Activated CD4-positive, alpha-beta T cell treated with anti-CD3 and anti-CD28 coated beads, Interleukin-2, amount 50 U/mL, for 4 hours (primary cell): ENCODE measurements at regions not wholly inside any gene's neighbourhood (a gene's known extent, or its start where the extent isn't known, plus 50 kb on each side); places are given as distances from the start of the nearest gene placed in this dataset.
"Not testable (repeated sequence)": the region's sequence is repeated elsewhere in the genome, so short reads cannot be mapped to it uniquely, and the experiment has no call there.

Source experiments
- DNase-seq, 2 experiments: peaks; one replicate each; pipeline ENCODE4 v3.0.0-alpha.2; 2020

DNA sequence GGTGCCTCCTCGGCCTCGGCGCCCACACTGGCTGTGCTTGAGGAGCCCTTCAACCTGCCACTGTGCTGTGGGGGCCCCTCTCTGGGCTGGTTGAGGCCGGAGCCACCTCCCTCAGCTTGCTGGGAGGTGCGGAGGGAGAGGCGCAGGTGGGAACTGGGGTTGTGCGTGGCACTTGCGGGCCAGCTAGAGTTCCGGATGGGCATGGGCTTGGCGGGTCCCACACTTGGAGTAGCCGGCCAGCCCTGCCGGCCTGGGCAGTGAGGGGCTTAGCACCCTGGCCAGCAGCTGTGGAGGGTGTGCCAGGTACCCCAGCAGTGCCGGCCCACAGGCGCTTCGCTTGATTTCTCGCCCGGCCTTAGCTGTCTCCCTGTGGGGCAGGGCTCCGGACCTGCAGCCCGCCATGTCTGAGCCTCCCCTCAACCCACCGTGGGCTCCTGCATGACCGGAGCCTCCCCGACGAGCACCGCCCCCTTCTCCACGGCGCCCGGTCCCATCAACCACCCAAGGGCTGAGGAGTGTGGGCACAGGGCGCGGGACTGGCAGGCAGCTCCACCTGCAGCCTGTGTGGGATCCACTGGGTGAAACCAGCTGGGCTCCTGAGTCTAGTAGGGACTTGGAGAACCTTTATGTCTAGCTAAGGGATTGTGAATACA, 723.8 kb downstream of the DIAPH3 start:
- DNase-seq: no peak

DNA sequence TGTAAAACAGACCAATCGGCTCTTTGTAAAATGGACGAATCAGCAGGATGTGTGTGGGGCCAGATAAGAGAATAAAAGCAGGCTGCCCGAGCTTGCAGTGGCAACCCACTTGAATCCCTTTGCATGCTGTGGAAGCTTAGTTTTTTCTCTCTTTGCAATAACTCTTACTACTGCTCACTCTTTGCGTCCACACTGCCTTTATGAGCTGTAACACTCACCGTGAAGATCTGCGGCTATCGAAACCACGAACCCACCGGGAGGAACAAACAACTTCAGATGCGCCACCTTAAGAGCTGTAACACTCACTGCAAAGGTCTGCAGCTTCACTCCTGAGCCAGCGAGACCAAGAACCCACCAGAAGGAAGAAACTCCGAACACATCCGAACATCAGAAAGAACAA, 722.7 kb downstream of the DIAPH3 start:
- not testable (repeated sequence) for DNase-seq

DNA sequence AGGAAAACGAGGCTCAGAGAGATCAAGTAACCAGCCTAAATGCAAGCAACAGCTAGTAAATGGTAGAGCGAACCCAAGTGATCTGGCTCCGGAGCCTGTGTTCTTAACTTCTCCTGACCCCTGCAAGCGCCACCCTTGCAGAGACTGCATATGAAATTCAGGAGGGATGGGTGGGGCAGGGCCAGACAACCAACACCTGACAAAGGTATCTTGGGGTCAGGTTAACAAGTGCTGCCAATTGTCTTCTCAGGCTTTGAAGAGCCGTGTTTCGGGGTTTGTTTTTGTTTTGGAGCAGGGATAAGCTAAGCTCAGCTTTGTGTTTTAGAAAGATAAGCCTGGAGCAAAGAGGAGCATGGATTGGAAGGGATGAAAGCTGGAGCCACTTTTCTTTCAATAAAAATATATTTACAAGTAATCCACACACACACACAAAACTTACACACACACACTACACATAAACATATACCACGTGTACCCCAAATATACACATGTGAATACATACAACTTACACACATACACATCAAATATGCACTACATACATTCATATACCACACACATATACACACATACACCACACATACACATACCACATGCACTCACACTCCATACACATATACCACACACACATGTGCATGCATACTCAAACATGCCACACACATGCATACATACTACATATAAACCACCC, 722.0 kb downstream of the DIAPH3 start:
- DNase-seq: no peak

DNA sequence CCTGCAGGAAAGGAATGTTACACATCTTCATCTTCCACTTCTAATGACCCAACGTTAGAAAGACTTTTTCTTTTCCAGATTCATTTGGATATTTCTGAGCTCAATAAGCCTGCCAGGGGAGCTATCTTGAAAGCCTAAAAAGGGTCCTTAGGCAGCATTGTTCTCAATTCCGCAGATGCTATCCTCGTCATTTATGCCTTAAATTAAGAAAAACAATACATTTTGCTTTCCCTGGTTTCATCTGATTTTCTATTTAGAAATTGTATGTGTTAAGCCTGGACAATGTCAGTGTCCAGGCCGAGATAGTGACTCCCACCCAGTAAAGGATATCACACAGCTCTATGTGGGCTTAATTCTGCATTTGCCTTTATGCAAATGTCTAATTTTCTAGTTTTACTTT, 721.3 kb downstream of the DIAPH3 start:
- no peak for DNase-seq

DNA sequence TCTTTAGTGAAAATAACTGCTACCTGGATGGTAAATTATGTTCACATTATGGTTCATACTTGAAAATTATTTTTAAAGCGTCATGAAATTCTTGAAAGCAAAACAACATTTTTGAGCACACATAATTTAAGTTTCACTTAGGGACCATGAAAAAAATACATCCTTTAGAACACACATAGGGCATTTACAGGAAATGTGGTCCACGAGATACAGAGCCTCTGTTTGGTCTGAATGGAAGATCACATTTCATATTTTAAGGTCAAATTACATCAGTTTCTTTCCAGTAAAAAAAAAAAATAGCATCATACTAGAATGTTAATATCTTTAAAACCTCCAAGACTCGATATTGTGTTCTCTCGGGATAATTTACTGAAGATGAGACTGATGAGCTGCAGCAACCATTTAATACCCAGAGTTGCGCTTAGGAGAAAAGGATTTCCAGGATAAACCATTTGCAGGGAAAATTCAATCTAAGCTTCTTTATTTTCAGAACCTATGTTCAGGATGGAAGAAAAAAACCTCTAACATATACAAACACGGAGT, 720.7 kb downstream of the DIAPH3 start:
- no peak for DNase-seq

DNA sequence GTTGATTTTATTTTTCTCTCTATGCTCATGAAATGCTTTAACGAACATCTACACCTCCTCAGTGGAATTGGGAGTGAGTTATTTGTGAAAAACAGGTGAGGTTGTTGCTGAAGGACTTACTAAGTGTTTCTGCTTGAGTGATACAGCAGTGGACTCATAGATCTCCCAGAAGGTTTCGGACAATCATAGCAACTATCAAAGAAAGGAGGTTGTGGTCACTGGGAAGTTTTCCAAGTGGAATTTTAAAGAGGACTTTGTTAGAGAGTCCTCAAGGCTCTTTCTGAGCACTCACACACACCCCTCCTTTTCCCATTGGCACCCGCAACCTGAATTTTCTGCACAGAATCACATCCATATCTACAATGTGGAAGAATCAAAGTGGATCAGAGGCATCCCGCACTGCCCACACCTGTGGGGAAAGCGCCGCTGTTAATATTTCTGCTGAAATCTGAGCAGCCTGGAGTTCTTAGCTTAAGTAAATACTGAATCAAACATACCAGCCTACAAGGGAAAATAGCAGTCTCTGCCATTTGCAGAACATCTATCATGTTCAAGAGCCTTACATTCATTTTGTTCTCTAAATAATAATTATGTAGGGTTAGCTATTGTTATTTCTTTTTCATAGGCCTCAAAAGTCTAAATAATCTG, 719.4 kb downstream of the DIAPH3 start:
- no peak for DNase-seq

DNA sequence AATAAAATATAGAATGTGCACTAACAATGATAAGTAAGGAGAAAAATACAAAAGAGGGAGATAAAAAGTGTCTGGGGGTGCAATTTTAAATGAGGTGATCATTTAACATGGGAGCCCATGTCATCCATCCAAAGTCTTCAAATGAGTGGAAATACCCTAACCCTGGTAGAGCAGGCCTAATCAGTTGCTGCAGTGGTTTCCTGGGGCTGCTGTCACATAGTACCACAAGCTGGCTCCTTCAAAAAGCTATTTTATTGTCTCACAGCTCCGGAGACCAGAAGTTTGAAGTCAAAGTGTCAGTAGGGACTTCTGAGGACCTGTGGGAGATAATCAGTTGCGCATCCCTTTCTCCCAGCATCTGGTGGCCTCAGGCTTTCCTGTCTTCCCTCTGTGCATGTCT, 717.9 kb downstream of the DIAPH3 start:
- DNase-seq: no peak

DNA sequence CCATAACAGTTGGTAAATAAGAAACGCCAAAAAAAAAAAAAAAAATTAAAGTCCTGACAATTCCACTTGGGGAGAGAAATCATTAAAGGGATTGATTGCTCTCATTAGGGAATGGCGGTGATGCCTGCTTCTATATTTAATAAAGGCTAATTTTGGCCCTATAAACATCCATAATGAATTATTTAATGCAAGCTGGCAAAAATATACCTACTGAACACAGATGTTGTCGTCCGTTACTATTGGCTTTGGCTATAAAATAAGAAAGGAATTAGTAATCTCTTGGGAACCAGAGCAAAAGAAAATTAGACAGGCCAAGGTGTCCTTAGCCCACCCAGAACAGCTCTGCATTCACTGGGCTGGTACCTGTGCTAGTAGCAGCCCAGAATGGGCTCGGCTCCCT, 717.3 kb downstream of the DIAPH3 start:
- DNase-seq: no peak

DNA sequence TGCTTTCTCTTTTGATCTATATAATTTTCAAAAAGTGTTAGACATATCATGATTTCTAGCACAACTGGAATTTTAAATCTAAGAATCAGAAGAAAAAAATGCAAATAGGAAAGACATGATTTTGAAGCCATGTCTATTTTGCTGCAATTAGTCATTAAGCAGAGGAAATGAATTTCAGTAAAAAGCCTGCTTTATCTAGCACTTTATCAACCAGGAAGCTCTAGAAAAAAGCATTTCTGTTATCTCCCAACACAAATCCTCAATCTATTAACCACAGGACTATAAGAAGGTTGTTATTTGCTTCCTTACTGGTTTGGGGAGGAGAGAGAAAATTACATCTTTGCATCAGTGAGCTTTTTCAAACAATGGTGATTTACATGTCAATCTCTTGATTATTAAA, 716.7 kb downstream of the DIAPH3 start:
- DNase-seq: no peak

DNA sequence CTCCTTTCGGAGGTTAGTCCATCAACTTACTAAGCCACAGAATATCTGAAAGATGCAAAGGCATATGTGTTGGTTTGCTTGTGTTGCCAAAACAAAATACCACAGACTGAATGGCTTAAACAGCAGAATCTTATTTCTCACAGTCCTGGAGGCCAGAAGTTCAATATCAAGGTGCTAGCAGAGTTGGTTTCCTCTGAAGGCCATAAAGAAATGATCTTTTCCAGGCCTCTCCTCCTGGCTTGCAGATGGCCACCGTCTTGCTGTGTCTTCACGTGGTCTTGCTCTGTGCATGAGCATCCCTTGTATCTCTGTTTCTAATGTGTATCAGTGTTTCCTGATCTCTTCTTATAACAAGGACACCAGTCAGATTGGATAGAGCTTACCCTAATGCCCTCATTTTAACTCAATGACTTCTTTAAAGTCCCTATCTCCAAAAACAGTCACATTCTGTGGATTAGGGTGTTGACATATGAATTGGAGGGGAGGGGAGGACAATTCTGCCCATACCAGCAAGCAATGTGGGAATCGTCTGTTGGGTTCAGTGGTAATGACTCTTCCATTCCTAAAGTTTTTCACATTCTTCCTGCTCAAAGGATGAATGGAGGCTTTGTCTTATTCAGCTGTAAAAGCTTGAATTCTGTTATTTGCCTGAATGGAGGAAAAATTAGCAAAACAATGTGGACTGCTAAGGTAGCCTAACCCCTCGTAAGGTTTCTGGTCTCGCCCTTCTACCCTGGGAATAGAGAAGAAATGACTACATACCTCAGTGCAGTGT, 715.7 kb downstream of the DIAPH3 start:
- DNase-seq: no peak

DNA sequence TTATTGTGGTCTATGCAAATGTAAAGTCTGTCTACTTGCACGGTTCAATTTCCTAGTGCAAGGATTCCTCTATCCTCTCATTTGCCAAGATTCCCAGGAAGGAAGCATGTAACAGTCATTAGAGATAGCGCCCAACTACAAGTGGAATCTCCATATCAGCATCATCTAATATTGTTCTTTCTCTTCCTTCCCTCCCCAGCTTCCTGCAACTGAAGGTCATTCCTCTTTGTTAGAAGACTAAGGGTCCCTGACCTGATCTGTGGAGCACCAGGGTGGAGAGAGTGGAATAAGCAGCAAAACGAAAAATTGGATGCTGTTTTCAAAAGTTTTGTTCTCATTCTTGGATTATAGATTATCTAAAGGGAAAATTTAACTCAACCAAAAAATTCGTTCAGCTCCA, 714.0 kb downstream of the DIAPH3 start:
- DNase-seq: no peak

DNA sequence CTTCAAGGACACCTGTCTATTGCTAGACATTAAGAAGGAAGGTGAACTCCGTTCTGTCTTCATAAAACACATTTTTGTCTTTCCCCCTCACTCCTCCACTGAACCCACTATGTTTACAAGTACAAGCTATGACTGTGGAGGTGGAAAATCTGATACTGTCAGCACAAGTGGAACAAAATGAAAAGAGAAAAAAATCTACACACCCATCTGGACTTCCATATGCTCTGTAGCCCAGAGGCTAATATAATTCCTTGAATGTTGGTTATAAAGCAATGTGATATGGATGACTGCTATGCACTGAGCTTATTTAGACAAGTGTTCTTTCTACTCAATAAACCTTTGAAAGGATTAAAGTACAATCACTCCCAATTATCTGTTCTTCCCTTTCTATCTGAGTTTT, 713.5 kb downstream of the DIAPH3 start:
- no peak for DNase-seq

DNA sequence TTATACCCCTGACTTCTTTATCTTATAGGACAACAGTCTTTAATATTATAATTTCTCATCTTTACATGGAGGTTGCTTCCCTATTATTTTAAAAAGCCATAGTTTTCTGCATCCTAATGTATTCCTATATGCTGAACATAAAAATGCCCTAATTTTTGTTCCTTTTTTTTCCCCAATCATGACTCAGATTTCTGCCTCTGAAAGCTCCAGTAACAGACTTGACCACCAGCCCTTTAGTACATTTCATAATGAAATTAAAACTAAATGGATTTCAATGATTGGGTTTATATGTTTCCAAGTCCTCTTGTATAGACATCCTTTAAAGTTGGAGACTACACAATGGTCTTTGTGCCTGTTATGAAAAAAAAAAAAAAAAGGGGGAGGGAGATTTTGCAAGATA, 712.5 kb downstream of the DIAPH3 start:
- DNase-seq: no peak

DNA sequence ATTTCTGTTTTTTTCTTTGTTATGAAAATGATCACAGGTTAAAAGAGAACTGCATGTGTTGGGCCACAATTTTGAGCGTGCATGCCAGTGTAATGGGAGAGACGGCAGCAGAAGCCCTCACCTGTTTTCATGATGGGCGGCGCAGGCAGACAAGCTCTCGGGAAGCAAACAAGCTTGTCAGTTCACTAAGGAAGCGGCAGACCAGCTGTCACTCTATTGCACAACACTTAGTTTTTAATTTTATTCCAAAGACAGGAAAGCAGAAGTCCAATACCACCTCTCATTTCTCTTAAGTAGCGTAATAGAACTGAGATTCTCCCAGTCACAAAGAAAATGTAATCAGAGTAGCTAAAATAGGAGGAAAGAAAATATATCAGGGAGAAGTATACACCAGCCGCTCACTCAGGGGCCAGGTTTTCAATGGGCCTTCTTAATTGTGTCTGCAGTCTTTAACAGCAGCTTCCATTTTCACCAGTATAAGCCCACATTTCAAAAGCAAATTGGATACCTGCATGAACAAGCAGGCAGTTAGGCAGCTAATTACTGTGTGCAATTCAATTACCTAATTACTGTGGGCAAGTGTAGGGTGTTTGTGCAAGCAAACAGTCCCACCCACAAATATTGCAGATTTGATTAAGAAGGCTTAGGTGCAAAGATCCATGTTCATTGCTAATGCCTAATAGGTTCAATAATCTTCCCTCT, 711.4 kb downstream of the DIAPH3 start:
- DNase-seq: no peak

DNA sequence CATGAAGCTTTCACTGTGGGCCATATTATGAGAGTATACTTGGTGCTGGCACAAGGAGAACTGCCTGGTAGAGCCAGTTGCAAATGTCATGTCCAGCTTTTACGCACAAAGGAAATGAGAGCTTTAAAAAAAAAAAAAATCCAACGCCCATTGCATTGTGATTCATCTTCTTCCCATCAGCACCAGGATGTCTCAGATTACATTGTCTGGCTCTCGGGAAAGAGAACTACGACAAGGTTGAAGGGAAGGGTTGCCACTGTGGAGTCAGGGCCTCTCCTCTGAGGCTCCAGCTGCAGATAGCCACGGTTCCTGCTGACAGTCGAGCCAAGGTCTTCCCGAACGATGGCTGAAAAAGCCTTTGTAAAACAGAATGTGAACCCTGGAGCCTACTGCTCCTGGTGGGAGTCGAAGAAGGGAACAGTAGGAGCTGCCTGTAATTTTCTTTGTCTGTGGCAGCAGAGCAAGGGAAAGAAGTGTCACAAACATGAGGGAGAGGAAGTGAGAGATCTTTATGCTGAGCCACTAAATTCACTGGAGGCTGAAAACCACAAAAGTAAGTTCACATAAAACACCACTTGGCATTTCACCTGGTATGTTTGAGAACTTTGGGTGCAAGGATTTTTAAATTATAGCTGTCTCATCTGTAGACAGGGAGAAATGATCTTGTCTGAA, 704.7 kb downstream of the DIAPH3 start:
- DNase-seq: no peak

DNA sequence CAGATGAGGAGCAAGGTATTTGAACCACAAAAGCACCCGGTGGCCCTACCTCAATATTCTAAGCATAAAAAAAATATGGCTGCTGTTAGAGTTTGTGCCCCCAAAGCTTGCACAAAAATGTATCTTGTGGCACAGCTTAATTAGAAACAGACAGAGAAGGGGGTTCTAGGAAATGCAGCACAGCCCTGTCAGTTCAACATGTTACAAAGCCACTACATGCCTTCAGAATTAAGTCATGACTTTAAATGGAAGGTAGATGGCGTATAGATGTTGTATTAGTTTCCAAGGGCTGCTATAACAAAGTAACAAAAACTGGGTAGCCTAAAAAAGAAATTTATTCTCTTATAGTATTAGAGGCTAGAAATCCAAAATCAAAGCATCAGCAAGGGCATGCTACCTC, 703.8 kb downstream of the DIAPH3 start:
- DNase-seq: no peak

DNA sequence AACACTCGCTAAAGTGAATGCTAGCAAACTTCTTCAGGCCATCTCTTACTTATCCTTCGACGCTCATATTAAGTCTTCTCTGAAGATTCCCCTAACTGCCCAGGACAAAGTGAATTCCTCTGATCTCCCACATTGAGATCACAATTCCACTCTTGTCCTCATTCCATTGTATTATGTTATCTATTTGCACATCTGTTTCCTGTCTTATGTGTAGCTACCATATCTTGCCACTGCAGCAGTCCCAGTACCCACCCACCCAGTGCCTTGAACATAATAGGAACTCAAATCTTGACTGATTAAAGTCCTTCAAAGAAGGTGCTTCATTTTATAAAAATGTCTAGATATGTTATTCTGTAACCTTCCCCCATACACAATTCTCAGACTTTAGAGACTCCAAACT, 702.3 kb downstream of the DIAPH3 start:
- DNase-seq: no peak

DNA sequence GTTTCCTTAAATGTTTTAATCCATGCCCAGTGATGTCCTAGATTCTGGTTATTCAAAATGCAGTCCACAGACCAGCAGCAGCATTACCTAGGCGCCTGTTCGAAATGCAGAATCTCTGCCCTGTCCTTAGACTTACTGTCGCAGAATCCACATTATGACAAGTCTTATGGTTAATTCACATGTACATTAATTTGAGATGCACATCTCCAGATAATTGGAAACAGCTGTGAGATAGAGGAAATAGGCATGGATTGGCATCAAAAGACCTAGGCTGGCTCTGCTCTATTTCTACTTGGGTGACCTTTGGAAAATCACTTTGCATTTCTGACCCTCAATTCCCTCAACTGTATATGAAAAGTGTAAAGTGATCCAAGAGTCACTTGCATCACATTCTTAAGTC, 700.7 kb downstream of the DIAPH3 start:
- DNase-seq: no peak

DNA sequence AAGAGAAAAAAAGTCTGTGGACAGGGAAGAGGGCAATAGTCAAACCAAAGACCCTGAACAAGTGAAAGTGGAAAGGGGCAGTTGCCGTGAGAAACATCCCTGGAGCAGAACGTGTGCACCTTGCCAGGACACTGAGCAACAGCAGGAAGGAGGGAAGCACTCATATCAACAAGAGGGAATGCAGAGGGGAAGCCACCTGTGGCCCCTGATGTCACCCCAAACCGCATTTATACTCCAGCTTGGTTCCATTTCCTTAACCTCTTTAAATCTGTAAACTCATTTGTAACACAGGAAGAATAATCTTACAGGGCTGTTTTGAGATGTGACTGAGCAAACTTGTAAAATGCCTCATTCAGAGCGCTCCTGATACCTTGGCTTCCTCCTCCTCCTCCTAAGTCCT, 698.8 kb downstream of the DIAPH3 start:
- DNase-seq: no peak

DNA sequence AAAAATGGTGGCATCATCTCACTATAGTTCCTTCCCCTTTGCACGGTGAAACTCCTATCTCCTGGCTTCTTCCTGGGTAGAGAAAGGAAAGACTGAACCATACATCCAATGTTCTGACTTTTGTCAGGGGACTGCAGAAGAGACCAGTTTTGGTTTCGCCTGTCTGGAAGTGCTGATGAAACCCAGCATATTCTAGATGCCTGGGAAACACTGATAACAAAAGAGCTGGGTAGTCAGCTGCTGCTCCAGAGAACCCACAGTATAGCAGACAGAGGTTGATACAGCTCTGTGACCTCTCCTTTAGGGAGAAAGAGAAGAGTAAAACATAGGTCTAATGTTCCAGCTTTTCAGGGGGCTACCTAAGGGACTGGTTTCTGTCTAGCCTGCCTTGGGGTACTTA, 695.3 kb downstream of the DIAPH3 start:
- DNase-seq: no peak

DNA sequence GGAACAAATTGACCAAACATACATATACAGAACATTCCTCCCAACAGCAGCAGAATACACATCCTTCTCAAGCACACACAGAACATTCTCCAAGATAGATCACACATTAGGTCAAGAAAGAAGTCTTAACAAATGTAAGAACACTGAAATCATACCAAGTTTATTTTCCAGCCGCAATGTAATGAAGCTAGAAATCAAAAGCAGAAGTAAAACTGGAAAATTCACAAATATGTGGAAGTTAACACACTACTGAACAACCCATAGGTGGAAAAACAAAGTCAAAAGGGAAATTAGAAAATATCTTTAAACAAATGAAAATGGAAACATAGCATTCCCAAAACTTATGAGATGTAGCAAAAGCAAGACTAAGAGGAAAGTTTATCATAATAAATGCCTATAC, 692.6 kb downstream of the DIAPH3 start:
- DNase-seq: no peak

DNA sequence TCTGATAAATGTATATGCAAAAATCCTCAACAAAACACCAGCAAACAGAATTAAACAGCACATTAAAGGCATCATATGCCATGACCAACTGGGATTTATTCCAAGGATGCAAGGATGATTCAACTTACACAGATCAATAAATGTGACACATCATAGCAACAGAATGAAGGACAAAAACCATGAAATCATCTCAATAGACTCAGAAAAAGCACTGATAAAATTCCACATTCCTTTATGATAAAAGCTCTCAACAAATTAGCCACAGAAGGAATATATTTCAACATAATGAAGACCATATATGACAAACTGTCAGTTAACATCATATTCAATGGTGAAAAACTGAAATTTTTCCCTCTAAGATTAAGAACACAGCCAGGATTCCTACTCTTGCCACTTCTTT, 691.6 kb downstream of the DIAPH3 start:
- DNase-seq: no peak
